GM19452 (cell line): ENCODE measurements at regions not wholly inside any gene's neighbourhood (a gene's known extent, or its start where the extent isn't known, plus 50 kb on each side); places are given as distances from the start of the nearest gene placed in this dataset.
"Not testable (repeated sequence)": the region's sequence is repeated elsewhere in the genome, so short reads cannot be mapped to it uniquely, and the experiment has no call there.

ENCODE experiments used
- ATAC-seq: cut with Tn5 transposase; IDR thresholded peaks from one replicate; pipeline ENCODE4 v1.9.1; 2021; ENCODE audit not compliant: unreplicated experiment

GRCh38 chr21:22253761-22254160, 1255.6 kb downstream of the NCAM2 start:
- ATAC-seq, result no peak

DNA sequence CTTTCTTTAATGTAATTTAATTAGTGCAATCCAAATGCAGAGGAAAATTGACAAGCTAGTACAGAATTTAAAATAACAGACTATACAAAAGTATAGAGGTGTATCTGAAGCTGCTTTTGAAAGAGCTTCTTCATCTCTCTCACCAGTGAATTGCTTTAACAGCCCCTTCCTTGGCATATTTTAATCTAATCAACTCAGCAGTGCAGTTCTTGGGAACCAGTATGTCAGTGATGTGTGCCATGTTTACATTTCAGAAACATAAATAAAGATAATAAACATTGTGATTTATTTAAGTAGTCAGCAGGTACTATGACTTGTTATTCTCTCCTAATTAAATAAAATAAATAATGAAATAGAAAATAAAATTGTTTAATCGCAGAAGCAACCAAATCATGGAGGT, 1260.6 kb downstream of the NCAM2 start:
- no peak for ATAC-seq

DNA sequence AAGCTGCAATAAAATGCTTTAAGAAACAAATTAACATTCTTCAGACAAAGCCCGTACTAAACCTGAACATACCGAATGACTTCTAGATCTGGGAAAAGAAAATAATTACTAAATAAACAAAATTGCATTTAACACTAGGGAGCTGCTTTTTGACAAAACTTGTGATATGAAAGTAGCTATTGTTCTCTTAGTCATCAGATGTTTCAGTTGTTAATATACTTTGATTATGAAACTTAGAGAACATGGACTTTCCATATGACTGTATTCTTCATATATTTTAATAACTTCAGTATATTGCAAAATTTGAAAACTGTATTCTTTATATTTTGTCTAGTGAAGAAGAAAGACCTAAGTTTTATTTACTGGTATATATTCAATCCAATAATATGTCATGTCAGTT, 1262.1 kb downstream of the NCAM2 start:
- no peak for ATAC-seq

DNA sequence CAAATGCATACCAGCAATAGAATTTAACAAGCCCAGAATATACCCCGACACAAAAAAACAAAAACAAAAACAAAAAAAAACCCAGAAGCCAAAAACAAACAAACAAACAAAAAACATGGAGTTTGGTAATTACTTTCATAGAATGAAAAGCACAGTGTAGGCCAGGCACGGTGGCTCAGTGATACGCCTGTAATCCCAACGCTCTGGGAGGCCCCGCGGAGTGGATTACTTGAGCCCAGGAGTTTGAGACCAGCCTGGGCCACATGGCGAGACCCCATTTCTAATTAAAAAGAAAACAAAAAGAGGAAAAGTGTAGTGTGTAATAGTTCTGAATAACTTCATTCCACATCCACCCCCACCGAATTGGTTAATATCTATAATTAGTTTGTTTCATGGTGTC, 1265.7 kb downstream of the NCAM2 start:
- no peak for ATAC-seq

GRCh38 chr21:22277341-22277740, 1279.1 kb downstream of the NCAM2 start:
- ATAC-seq, result no peak

DNA sequence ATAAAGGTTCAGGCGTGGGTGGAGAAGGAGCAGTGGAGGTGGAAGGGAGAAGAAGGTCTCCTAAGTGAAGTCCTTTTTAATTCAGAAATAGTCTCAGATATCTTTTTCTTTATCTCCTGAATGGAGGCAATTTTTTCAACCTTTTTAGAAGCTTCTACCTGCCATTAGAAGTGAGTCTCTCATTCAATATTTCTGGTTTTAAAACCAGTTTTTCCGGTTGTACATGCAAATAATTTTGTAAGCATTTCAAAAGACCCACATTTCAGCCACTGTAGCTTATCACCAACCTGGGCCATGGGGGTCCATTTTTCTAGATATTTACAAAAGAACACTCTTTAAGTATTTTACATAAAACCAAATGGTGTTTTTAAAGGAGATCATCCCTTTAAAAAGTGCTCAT, 1280.2 kb downstream of the NCAM2 start:
- ATAC-seq, result no peak

DNA sequence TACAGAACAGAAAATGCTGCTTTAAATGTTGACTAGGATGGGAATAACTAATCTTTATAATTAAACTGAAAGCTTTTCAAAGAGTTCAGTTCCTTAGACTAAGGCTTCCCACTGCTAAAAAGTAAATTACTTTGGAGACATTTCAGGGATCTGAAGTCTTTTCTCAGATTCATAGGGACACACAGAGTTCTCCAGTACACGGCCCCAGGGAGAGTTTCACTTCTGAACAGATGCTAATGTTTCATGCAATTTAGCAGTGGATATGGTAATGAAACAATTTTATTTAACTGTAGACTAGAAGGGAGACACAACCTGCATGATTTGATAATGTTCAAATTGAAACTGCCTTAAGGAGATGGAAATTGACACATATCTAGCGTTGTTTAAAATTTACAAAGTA, 1282.6 kb downstream of the NCAM2 start:
- ATAC-seq, result no peak

GRCh38 chr21:22288885-22289499, 1290.8 kb downstream of the NCAM2 start:
- no peak for ATAC-seq

DNA sequence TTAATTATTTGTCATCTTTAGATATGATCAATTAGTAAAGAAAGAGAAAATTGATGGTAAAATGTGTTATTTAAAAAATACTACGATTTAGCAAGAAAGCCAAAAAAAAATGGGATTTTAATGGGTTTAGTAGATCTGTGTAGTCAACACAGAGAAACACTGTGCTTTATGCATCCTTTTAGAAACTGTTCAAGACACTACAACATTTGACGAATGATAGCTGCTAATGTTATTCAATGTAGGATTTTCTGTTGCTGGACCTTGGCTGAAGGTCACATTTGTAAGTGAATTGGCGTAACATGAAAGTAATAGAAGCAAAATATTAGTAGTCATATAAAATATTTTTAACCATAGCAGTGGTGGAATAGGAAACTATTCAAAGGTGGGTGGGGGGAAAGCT, 1293.9 kb downstream of the NCAM2 start:
- ATAC-seq, result no peak

DNA sequence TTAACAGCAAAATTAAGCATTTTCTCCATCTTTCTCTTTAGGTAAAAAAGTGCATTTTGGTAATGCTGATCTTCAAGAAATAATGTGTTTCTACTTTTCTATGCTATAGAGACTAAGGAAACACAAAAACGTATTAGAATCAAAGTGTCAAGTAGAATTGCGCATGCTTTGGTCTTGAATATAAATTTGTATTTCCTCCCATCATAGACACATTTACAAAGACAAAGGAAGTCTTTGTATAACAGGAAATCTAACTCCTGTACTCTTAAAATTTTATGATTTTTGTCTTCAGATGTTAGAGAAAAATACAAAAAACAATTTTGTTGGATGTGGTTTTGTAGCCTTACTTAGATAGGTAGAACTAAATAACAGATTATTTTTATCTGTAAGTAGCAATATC, 1299.4 kb downstream of the NCAM2 start:
- no peak for ATAC-seq

- ATAC-seq, result no peak
These were observed 1313.7 kb downstream of the NCAM2 start for GRCh38 chr21:22311741-22312462.

DNA sequence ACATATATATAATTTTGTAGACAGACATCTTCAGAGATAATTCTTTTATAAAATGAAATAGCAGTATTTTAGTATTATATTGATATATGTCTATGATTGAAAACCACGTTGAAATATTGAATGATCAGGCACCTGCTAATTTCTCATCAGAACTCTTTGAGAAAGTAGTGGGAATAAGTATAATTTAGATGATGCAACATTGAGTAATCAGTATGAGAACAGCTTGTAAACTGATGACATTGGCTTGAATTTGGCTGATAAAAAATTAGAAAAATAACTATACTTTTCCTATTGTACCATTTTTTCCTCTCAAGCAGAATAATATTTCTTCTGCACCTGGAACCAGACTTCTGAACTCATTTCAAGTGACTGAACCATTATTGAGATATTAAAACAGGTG, 1316.8 kb downstream of the NCAM2 start:
- ATAC-seq, result no peak

GRCh38 chr21:22319435-22319834, 1321.2 kb downstream of the NCAM2 start:
- ATAC-seq, result no peak

GRCh38 chr21:22342889-22343288, 1344.7 kb downstream of the NCAM2 start:
- no peak for ATAC-seq

- no peak for ATAC-seq
These were observed 1345.1 kb downstream of the NCAM2 start for GRCh38 chr21:22343303-22343702.

DNA sequence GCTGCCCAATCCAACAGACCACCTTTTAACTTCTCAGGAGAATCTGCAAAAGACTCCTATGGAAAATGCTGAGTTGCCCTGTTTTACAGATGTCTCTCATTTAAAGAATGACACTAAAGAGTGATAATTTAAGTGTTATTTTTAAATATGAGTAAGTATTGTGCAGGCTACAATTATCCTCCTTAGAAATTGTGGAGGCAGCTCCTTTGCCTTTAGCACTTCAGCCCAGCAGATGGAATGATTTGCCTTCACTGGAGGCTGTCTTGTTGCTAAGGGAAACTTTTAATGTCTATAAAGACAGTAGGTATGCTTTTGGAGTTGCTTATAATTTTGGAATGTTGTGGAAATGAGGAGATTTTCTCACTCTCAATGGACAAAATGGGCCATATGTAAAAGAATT, 1345.5 kb downstream of the NCAM2 start:
- ATAC-seq, result no peak

DNA sequence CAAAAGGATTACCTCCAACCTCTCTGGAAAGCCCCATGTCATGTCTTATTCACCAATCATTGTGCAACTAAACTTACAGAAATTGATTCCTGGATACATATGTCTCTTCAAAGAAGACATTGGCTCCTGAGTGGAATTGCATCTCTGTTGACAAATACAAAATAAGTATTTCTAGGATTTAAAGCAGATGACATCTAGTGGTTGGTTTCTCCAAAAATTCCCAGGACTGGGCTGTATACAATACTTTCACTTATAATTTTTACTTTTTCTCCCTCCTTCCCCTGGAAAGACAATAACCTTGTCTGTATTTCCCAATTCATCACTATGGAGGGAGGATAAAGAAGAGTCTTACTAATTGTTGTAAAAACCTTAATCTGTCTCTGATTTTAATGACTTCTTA, 1347.4 kb downstream of the NCAM2 start:
- ATAC-seq, result no peak

DNA sequence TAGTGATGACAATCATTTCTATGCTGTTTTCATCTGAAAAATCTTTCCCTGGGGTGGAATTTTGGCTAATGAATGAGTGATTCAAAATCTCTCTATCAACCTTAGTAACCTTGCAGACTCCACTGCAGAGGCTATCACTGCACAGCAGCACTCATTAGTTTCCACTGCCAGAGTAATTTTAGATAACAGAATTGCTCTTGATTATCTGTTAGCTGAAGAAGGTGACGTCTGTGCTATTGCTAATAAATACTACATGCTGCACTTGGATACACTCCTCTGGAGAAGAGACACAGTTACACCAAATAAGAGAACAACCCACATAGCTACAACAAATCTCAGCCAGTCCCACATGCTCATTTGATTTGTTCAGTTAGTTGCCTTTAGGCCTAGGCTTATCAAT, 1348.4 kb downstream of the NCAM2 start:
- no peak for ATAC-seq

GRCh38 chr21:22351076-22351475, 1352.9 kb downstream of the NCAM2 start:
- ATAC-seq, result no peak

DNA sequence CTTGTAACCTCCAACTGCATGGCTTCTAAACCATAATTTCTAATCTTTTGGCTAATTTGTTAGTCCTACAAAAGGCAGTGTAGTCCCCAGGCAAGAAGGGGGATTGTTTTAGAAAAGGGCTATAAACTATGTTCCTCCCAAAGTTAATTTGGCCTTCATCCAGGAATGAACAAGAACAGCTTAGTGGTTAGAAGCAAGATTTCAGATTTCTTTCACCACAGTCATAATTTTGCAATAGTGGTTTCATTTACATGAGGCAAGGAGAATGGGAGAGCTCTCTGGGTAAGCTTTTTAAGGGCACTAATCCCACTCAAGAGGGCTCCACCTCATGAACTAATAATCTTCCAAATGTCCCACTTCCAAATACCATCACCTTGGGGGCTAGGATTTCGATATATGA, 1353.9 kb downstream of the NCAM2 start:
- ATAC-seq, result no peak

DNA sequence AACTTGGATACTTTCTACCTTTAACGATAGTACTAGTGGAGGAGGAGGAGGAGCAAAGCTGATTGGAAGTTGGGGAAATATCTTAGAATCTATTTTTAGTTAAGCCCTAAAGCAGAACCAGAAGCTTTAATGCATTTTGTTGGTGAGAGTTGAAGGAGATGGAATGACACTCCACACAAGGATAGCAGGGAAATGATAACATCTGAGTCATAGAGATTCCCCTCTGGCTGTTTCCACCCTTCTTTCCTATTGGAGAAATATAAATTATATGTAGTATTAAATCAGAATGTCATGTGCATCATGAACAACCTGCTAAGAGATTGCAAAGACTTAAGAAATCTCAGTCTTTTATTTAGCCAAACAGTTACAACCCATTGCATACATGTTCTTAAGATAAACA, 1357.7 kb downstream of the NCAM2 start:
- no peak for ATAC-seq

- ATAC-seq, result no peak
These were observed 1358.5 kb downstream of the NCAM2 start for GRCh38 chr21:22356663-22357062.

DNA sequence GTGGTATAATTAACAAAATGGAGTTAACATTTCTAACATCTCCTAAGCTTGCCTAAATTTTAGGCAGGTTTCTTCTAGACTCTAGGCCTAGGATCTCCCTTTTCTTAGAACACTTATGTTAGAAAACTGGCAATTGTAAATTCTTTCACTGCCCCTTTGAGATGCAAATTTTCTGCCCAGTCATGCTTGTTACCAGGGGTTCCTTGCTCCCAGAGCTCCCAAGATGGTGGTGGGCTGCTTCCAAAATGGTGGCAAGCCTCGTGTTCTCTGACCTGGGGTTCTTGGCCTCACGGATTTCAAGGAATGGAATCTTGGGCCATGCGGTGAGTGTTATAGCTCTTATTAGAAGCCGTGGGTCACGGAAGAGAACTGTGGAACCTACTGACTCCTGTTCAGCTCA, 1361.4 kb downstream of the NCAM2 start:
- ATAC-seq, result not testable (repeated sequence)
